GM12878 (cell line): ENCODE measurements at regions not wholly inside any gene's neighbourhood (a gene's known extent, or its start where the extent isn't known, plus 50 kb on each side); places are given as distances from the start of the nearest gene placed in this dataset.

Experiments
- BHLHE40 ChIP-seq, 2 experiments: fragments of 450-650 bp in 1 of 2; IDR thresholded peaks; 2 replicates each; pipeline ENCODE4 v1.6.1; 2011 to 2017; ENCODE audit warnings: low read depth in 2 of 2, borderline replicate concordance in 1 of 2, improper control_type of control experiment in 1 of 2, low read length in 1 of 2, mild to moderate bottlenecking in 1 of 2
- ELK1 ChIP-seq: IDR thresholded peaks from 2 replicates; pipeline ENCODE4 v1.6.1; 2012; ENCODE audit warnings: low read depth, low read length, improper control_type of control experiment
- FOS ChIP-seq: IDR thresholded peaks from 3 replicates; pipeline ENCODE4 v1.6.1; 2011; ENCODE audit warnings: borderline replicate concordance; ENCODE audit not compliant: insufficient read length; ENCODE audit errors: extremely low read depth
- HCFC1 ChIP-seq: fragments of 150-350 bp; IDR thresholded peaks from 2 replicates; pipeline ENCODE4 v1.6.1; 2014; ENCODE audit warnings: low read length
- POLR2A ChIP-seq: IDR thresholded peaks from 2 replicates; pipeline ENCODE4 v1.6.1; 2011; ENCODE audit warnings: low read depth, mild to moderate bottlenecking, low read length
- RFX5 ChIP-seq: IDR thresholded peaks from 2 replicates; pipeline ENCODE4 v1.6.1; 2011; ENCODE audit warnings: low read depth, low read length, improper control_type of control experiment
- SRF ChIP-seq, 2 experiments: IDR thresholded peaks; 2 replicates each; pipeline ENCODE4 v1.6.1; 2011; ENCODE audit warnings: low read depth in 2 of 2, low read length in 2 of 2, mild to moderate bottlenecking in 1 of 2, moderate library complexity in 1 of 2
- WRNIP1 ChIP-seq: IDR thresholded peaks from 2 replicates; pipeline ENCODE4 v1.6.1; 2011; ENCODE audit warnings: low read depth, low read length, improper control_type of control experiment, borderline replicate concordance

DNA sequence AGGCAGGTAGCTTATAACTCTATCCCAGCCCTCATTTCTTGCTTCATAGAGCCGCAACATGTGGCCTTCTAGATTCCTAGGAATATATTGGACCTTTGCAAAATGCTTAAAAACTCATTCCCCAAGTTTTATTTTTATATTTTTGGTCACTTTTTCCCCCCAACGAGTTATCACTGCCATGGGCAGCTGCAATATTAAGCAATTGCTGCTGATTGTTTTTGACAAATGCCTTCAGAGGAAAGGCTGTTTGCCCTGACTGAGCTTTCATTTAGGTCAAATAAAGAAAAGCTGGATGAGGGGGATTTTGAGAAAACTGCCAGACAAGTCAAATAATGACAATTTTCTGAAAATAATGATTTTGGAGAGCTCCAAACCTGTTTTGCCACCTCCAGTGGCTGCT, 976.9 kb upstream of the MBL2 start:
- TF ChIP-seq WRNIP1 (no peak), SRF (IDR thresholded peaks at IDR 0.05; ENCODE audit: low read depth in 2 of 2, low read length in 2 of 2) (no peak), HCFC1 (no peak), POLR2A (no peak), FOS (no peak), BHLHE40 (IDR thresholded peaks at IDR 0.05; ENCODE audit: borderline replicate concordance in 1 of 2, low read depth in 2 of 2, low read length in 1 of 2) (no peak), ELK1 (no peak), RFX5 (no peak)
